Common myeloid progenitor, CD34-positive (primary cell): ENCODE measurements at regions not wholly inside any gene's neighbourhood (a gene's known extent, or its start where the extent isn't known, plus 50 kb on each side); places are given as distances from the start of the nearest gene placed in this dataset.

Source experiments
- CTCF ChIA-PET: fragments of 350-600 bp; sonication (Branson Sonifier 250); formaldehyde crosslinking; loops from one replicate; lab custom pipeline; 2021; ENCODE audit warnings: antibody characterized with exemption; lab: Charles Lee
- POLR2A ChIA-PET: fragments of 350-600 bp; sonication (Branson Sonifier 250); formaldehyde crosslinking; loops from one replicate; lab custom pipeline; 2021; ENCODE audit warnings: antibody characterized with exemption; lab: Charles Lee
- DNase-seq, 3 donors: peaks; one replicate each; pipeline versions ENCODE4 v3.0.0 to v3.0.0-alpha.2; 2013
- H3K27ac ChIP-seq, 2 experiments: 1 replicate in 1 of 2; 2 replicates in 1 of 2; pipeline ENCODE4 v1.7.0; 2013; ENCODE audit warnings: inconsistent platforms in 2 of 2, low read length in 2 of 2, mild to moderate bottlenecking in 2 of 2, low read depth in 1 of 2, moderate library complexity in 1 of 2; ENCODE audit not compliant: severe bottlenecking in 2 of 2, insufficient read depth in 1 of 2, poor library complexity in 1 of 2
- H3K27me3 ChIP-seq, 5 experiments: replicated peaks in 2 of 5; 1 replicate in 3 of 5; 2 replicates in 2 of 5; pipeline versions ENCODE4 v1.6.1 to v1.7.0; 2013; ENCODE audit warnings: low read length in 4 of 5, mild to moderate bottlenecking in 2 of 5, moderate library complexity in 2 of 5, inconsistent platforms in 1 of 5; ENCODE audit not compliant: insufficient read depth in 5 of 5, control insufficient read depth in 4 of 5
- H3K36me3 ChIP-seq, 4 experiments: 1 replicate in 2 of 4; 2 replicates in 2 of 4; pipeline versions ENCODE4 v1.6.1 to v1.7.0; 2013; ENCODE audit warnings: low read length in 3 of 4, control low read depth in 1 of 4, mild to moderate bottlenecking in 1 of 4; ENCODE audit not compliant: control insufficient read depth in 4 of 4, insufficient read depth in 4 of 4
- H3K4me1 ChIP-seq, 4 experiments: 1 replicate in 3 of 4; 2 replicates in 1 of 4; pipeline versions ENCODE4 v1.6.1 to v1.7.1; 2013; ENCODE audit warnings: low read length in 3 of 4, mild to moderate bottlenecking in 3 of 4, control low read depth in 1 of 4, inconsistent platforms in 1 of 4, moderate library complexity in 1 of 4; ENCODE audit not compliant: control insufficient read depth in 4 of 4, insufficient read depth in 4 of 4; ENCODE audit errors: control extremely low read depth in 1 of 4
- H3K4me3 ChIP-seq, 7 experiments: 1 replicate in 4 of 7; 2 replicates in 3 of 7; pipeline versions ENCODE4 v1.5.1 to v1.7.0; 2013; ENCODE audit warnings: mild to moderate bottlenecking in 7 of 7, low read length in 6 of 7, moderate library complexity in 6 of 7, inconsistent platforms in 2 of 7, low read depth in 2 of 7, control low read depth in 1 of 7; ENCODE audit not compliant: insufficient read depth in 4 of 7, control insufficient read depth in 1 of 7; ENCODE audit errors: extremely low read depth in 1 of 7
- H3K9me3 ChIP-seq, 5 experiments: 1 replicate in 4 of 5; 2 replicates in 1 of 5; pipeline versions ENCODE4 v1.6.1 to v1.7.1; 2013; ENCODE audit warnings: low read length in 4 of 5, mild to moderate bottlenecking in 2 of 5, inconsistent platforms in 1 of 5, low read depth in 1 of 5, moderate library complexity in 1 of 5; ENCODE audit not compliant: control insufficient read depth in 4 of 5, insufficient read depth in 2 of 5; ENCODE audit errors: control extremely low read depth in 1 of 5
- WGBS: methylation state at CpG from one replicate; pipeline ENCODE4 v1.1.5; 2013; ENCODE audit not compliant: insufficient coverage; 5-methylcytosine and 5-hydroxymethylcytosine counted together

DNA sequence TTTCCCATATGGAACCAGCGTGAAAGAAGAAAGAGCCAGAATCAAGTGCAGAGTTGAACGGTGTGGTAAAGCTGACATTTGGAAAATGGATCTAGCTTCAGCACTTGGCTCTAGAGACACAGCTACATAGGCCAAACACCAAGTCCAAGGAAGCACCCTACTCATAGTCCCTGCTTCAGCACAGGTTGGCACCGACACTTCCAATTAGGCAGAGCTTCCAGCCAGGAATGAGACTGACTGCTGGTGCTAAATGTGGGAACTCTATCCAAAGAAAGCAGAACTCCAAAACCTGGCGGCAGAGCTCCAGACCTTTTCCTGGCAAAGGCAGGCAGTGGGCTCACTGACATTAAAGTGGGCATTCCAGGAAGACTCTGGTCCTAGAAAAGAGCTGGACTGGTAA lies 125.4 kb upstream of the CTNNA2 start:
- Histone ChIP-seq H3K36me3 (no peaks in the 10 kb centered on the region), H3K9me3 (no peaks in the 10 kb centered on the region), H3K4me3 (no peak overlapping the region), H3K27ac (no peak overlapping the region), H3K4me1 (no peaks in the 10 kb centered on the region), H3K27me3 (no peaks in the 10 kb centered on the region)
- ChIA-PET POLR2A (no interaction called here), CTCF (no interaction called here)
- no peak for DNase-seq
- WGBS: 90% methylated on average over 4 of the region's 4 CpGs

DNA sequence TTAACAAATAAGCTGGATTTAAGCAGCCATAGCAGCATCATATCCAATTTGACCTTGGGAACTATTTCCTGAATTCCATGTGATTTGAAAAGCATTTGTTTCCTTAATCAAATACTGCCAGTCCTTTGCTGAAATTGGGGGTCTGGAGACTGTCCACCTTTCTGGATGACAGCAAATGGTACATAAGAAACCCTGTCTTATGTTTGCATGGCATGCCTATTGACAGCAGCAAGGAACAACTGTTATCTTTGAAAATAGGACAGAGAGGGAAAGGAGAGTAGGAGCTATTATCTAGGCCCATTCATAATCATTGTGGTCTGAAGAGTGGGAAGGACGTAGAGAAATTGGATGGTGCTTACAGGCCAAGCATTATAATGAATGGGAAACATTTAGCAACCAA lies 129.2 kb upstream of the CTNNA2 start:
- no peaks in the 10 kb centered on the region for H3K27me3 ChIP-seq
- 100% methylated on average over 1 of the region's 1 CpG for WGBS
- H3K4me1 ChIP-seq: no peaks in the 10 kb centered on the region
- H3K9me3 ChIP-seq: no peaks in the 10 kb centered on the region
- CTCF ChIA-PET: no interaction called here
- H3K27ac ChIP-seq: no peak overlapping the region
- DNase-seq: no peak
- no peak overlapping the region for H3K4me3 ChIP-seq
- H3K36me3 ChIP-seq: no peaks in the 10 kb centered on the region
- POLR2A ChIA-PET: no interaction called here

DNA sequence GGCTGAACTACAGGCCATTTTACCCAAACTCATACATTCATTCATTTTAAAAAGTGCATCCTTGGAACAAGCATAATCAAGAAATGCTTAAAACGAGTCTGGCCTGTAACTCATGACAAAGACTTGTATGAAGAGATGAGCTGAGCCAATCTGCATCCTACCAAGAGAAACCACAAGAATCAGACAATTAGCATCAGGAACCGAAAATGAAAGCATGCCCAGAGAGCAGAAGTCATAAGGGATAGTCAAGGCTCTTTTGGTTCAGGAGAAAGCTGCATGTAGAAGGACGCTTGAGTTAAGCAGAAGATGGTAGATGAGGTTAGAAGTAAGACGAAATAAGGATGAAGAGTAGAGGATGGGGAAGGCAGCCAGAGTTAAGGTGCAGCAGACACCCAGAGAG lies 137.0 kb upstream of the CTNNA2 start:
- Histone ChIP-seq H3K27me3 (no peaks in the 10 kb centered on the region), H3K9me3 (no peaks in the 10 kb centered on the region), H3K36me3 (no peaks in the 10 kb centered on the region), H3K4me3 (no peak overlapping the region), H3K27ac (no peak overlapping the region), H3K4me1 (no peaks in the 10 kb centered on the region)
- POLR2A ChIA-PET: no interaction called here
- CTCF ChIA-PET: no interaction called here
- no peak for DNase-seq
- 85% methylated on average over 4 of the region's 4 CpGs for WGBS

DNA sequence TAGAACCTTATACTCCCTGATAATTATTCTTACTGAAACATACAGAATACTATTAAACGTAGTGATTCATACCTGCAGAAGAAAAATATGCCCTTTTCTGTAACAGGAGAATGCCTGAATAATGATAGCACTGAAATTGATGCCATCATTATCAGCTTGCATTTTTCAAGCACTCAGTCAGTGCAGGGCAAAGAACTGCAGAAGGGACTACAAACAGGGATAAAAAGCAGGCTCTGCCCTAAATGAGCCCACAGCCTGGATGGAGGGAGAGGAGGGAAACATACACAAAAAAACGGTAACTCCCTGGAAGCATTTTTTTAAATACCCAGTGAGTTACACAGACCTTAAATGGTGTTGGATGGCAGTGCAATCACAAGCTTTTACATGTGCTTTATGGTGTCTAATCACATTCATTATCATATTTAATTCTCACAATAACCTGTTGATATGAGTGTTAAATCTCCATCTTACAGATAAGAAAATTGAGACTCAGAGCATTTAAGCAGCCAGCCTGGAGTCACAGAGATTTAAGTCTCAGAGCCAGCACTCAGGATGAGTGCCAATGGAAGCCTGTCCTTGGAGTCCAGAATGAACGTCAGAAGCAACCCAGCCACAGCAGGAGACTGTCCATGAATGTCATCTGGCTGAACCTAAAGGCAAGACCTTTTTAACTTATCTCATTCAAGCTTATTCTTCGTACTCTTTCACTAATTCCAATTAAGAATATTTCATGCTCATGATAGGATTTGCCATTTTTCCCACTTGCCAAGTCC lies 139.3 kb upstream of the CTNNA2 start:
- no peak for DNase-seq
- Histone ChIP-seq H3K27ac (no peak overlapping the region), H3K36me3 (no peaks in the 10 kb centered on the region), H3K9me3 (no peaks in the 10 kb centered on the region), H3K27me3 (no peaks in the 10 kb centered on the region), H3K4me1 (no peaks in the 10 kb centered on the region), H3K4me3 (no peak overlapping the region)
- CTCF ChIA-PET: no interaction called here
- POLR2A ChIA-PET: no interaction called here
- 90% methylated on average over 1 of the region's 4 CpGs for WGBS

DNA sequence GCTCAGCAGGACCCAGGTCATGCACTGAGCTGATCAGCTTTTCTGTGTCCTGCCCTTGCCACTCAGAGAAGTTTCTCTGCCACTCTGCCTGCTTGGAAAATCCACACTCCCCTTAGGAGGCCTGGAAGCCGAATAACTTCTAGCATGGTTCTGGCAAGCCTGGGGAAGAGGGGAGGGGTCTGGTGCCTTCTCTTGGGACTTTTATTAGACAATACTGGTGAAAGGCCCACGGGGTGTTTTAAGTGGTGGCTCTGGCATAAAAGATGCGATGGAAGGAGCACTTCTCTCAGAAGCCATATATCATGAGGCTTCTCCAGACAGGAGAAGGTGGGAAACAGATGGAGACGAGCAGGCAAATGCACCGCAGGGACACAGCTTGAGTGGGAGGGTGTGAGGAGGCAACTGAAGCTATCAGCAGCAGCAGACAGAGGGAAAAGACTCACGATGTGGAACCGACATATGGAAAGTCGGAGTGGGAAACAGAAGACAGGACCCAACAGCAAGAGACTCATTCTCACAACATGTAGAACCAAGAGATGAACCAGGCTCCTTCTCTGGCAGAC lies 141.8 kb upstream of the CTNNA2 start:
- no peak for DNase-seq
- Histone ChIP-seq H3K27ac (no peak overlapping the region), H3K9me3 (no peaks in the 10 kb centered on the region), H3K36me3 (no peaks in the 10 kb centered on the region), H3K4me1 (no peaks in the 10 kb centered on the region), H3K27me3 (no peaks in the 10 kb centered on the region), H3K4me3 (no peak overlapping the region)
- WGBS: 58% methylated on average over 6 of the region's 8 CpGs
- POLR2A ChIA-PET: no interaction called here
- CTCF ChIA-PET: no interaction called here

DNA sequence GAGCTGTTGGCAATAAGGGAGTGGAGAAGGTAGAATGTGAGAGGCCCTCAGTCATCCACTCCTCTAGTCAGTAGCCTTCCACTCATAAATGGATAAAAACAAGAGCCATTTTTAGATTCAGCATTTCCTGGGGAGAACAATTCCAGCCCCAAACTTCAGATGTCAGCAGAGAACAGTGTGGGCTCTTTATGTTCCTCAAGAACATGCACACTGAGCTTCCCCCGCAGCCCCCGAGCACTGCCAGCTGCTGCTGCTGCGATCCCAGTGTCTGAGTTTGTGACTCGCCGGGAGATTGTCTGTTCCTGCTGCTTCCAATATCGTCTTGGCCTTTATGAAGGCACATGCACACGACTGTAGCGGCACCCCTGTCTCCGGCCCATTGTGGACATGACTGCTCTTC lies 143.7 kb upstream of the CTNNA2 start:
- 75% methylated on average over 9 of the region's 9 CpGs for WGBS
- POLR2A ChIA-PET: no interaction called here
- no peak for DNase-seq
- no peak overlapping the region for H3K27ac ChIP-seq
- CTCF ChIA-PET: interaction anchor here (1.8 kb wide), 1 partner anchor 12 kb away, joined by 4 read pairs; no protein-coding TSS in a partner anchor
- no peaks in the 10 kb centered on the region for H3K27me3 ChIP-seq
- no peaks in the 10 kb centered on the region for H3K36me3 ChIP-seq
- H3K4me3 ChIP-seq: no peak overlapping the region
- no peaks in the 10 kb centered on the region for H3K9me3 ChIP-seq
- H3K4me1 ChIP-seq: no peaks in the 10 kb centered on the region

DNA sequence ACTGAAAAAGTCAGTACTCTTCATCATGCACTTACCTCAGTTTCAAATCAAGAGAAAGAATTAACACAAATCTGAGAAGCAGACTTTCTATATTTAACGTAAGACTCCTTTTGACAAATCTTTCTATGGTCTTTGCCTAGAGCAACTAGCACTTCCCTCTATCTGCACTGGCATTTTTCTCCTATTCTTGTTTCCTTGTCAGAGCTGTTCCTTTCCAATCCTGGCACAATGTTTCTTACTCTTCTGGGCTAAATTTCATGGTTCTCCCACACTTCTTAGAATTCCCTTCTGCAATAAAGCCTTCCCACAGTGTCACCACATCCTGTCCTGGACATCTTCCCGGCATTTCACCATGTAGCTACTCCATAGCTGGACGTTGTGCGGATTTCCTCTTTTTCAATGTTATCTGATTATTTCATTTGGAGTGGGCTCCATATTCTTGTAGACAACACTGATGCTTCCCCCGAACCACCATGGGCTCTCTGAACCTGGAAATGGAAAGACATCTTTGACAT lies 144.7 kb upstream of the CTNNA2 start:
- Histone ChIP-seq H3K36me3 (no peaks in the 10 kb centered on the region), H3K4me1 (no peaks in the 10 kb centered on the region), H3K4me3 (no peak overlapping the region), H3K27me3 (no peaks in the 10 kb centered on the region), H3K9me3 (no peaks in the 10 kb centered on the region), H3K27ac (no peak overlapping the region)
- WGBS: 69% methylated on average over 5 of the region's 5 CpGs
- DNase-seq: no peak
- ChIA-PET POLR2A (no interaction called here), CTCF (interaction anchor here (1.8 kb wide), 1 partner anchor 11 kb away, joined by 4 read pairs; no protein-coding TSS in a partner anchor)
